GM23338 (cell line): ENCODE measurements at regions not wholly inside any gene's neighbourhood (a gene's known extent, or its start where the extent isn't known, plus 50 kb on each side); places are given as distances from the start of the nearest gene placed in this dataset.

Experiments used
- ATAC-seq: fragments of 200-7000 bp; cut with Tn5 transposase; 3 replicates; pipeline ENCODE4 v1.9.1; 2020
- DNase-seq: peaks from one replicate; pipeline ENCODE4 v3.0.0-alpha.2; 2015; ENCODE audit warnings: low spot score
- H2AFZ ChIP-seq: fragments of 200-600 bp; sonication (generic); 2 replicates; pipeline ENCODE4 v1.8.0; 2016; ENCODE audit warnings: antibody characterized with exemption, mild to moderate bottlenecking, moderate library complexity
- H3F3A ChIP-seq: fragments of 200-600 bp; sonication (generic); replicated peaks from 2 replicates; pipeline ENCODE4 v1.8.0; 2017; ENCODE audit warnings: antibody characterized with exemption, mixed run types, low read depth
- H3K27ac ChIP-seq: fragments of 200-600 bp; sonication (generic); 2 replicates; pipeline ENCODE4 v1.6.1; 2016; ENCODE audit warnings: low read depth
- H3K27me3 ChIP-seq: fragments of 200-600 bp; sonication (generic); 2 replicates; pipeline ENCODE4 v1.8.0; 2016; ENCODE audit warnings: mild to moderate bottlenecking, mixed run types, moderate library complexity; ENCODE audit not compliant: insufficient read depth
- H3K36me3 ChIP-seq: fragments of 200-600 bp; sonication (generic); 2 replicates; pipeline ENCODE4 v1.8.0; 2016; ENCODE audit warnings: mild to moderate bottlenecking; ENCODE audit not compliant: insufficient read depth
- H3K4me1 ChIP-seq: fragments of 200-600 bp; sonication (generic); 2 replicates; pipeline ENCODE4 v1.8.0; 2016; ENCODE audit warnings: mild to moderate bottlenecking, moderate library complexity; ENCODE audit not compliant: insufficient read depth
- H3K4me2 ChIP-seq: fragments of 200-600 bp; sonication (generic); 2 replicates; pipeline ENCODE4 v1.7.1; 2017; ENCODE audit warnings: mixed run types
- H3K4me3 ChIP-seq: fragments of 200-600 bp; sonication (generic); 2 replicates; pipeline ENCODE4 v1.6.1; 2016; ENCODE audit warnings: mixed run types
- H3K79me2 ChIP-seq: fragments of 200-600 bp; sonication (generic); replicated peaks from 2 replicates; pipeline ENCODE4 v1.8.0; 2017; ENCODE audit warnings: mild to moderate bottlenecking; ENCODE audit not compliant: insufficient read depth
- H3K9me2 ChIP-seq: fragments of 200-600 bp; sonication (generic); 2 replicates; pipeline ENCODE4 v1.8.0; 2017; ENCODE audit not compliant: insufficient read depth
- H4K20me1 ChIP-seq: fragments of 200-600 bp; sonication (generic); replicated peaks from 2 replicates; pipeline ENCODE4 v1.8.0; 2017; ENCODE audit warnings: mild to moderate bottlenecking; ENCODE audit not compliant: insufficient read depth
- H3K27ac Mint-ChIP-seq: 2 replicates; pipeline ENCODE4 v1.8.0; 2020; ENCODE audit warnings: inconsistent platforms, mild to moderate bottlenecking, moderate library complexity, mixed read lengths
- H3K27me3 Mint-ChIP-seq: 3 replicates; pipeline ENCODE4 v1.8.0; 2022; ENCODE audit warnings: low read depth, mild to moderate bottlenecking, moderate library complexity, mixed read lengths, inconsistent platforms; ENCODE audit not compliant: insufficient read depth, poor library complexity
- H3K36me3 Mint-ChIP-seq: 3 replicates; pipeline ENCODE4 v1.8.0; 2021; ENCODE audit warnings: low read depth, mild to moderate bottlenecking, inconsistent platforms, moderate library complexity, mixed read lengths
- H3K4me1 Mint-ChIP-seq: 3 replicates; pipeline ENCODE4 v1.8.0; 2020; ENCODE audit warnings: mild to moderate bottlenecking, inconsistent platforms, mixed read lengths
- H3K4me3 Mint-ChIP-seq: 3 replicates; pipeline ENCODE4 v1.8.0; 2021; ENCODE audit warnings: moderate library complexity, mild to moderate bottlenecking, inconsistent platforms, mixed read lengths
- H3K9me3 Mint-ChIP-seq: 3 replicates; pipeline ENCODE4 v1.8.0; 2020; ENCODE audit warnings: moderate library complexity, mild to moderate bottlenecking, inconsistent platforms, mixed read lengths
- CREB1 ChIP-seq: fragments of 250-450 bp; sonication (Bioruptor Pico); IDR thresholded peaks from 2 replicates; pipeline ENCODE4 v1.5.0; 2020; ENCODE audit warnings: low read depth, mild to moderate bottlenecking, moderate library complexity
- CTCF ChIP-seq, 2 experiments: fragments of 200-600 bp in 1 of 2; sonication (generic) in 1 of 2; conservative IDR thresholded peaks; 2 replicates each; pipeline versions ENCODE4 v1.5.1 to v1.6.1; 2016 to 2017; ENCODE audit warnings: antibody characterized with exemption in 2 of 2, low read depth in 2 of 2, mild to moderate bottlenecking in 2 of 2, moderate library complexity in 1 of 2
- EZH2 ChIP-seq: fragments of 200-600 bp; sonication (generic); IDR thresholded peaks from one replicate; pipeline ENCODE4 v1.8.0; 2017; ENCODE audit warnings: antibody characterized with exemption, mild to moderate bottlenecking, low read depth; ENCODE audit not compliant: unreplicated experiment
- EZH2phosphoT487 ChIP-seq: fragments of 200-600 bp; sonication (generic); IDR thresholded peaks from one replicate; pipeline ENCODE4 v1.8.1; 2018; ENCODE audit warnings: antibody characterized with exemption; ENCODE audit not compliant: unreplicated experiment
- JUNB ChIP-seq: IDR thresholded peaks from one replicate; pipeline ENCODE4 v1.6.1; 2016; ENCODE audit warnings: antibody characterized with exemption; ENCODE audit not compliant: unreplicated experiment
- NANOG ChIP-seq: IDR thresholded peaks from 2 replicates; pipeline ENCODE4 v1.6.1; 2016; ENCODE audit warnings: antibody characterized with exemption, borderline replicate concordance
- POLR2AphosphoS5 ChIP-seq: IDR thresholded peaks from 2 replicates; pipeline ENCODE4 v1.6.1; 2016; ENCODE audit warnings: antibody characterized with exemption, low read depth
- STAT1 ChIP-seq: IDR thresholded peaks from one replicate; pipeline ENCODE4 v1.6.1; 2016; ENCODE audit warnings: antibody characterized with exemption; ENCODE audit not compliant: unreplicated experiment
- ZNF114 ChIP-seq: fragments of 250-450 bp; sonication (Bioruptor Pico); IDR thresholded peaks from 2 replicates; pipeline ENCODE4 v1.5.0; 2020; ENCODE audit warnings: mild to moderate bottlenecking, moderate library complexity
- ZNF331 ChIP-seq: fragments of 250-450 bp; sonication (Bioruptor Pico); IDR thresholded peaks from 2 replicates; pipeline ENCODE4 v1.5.0; 2020; ENCODE audit warnings: low read depth, mild to moderate bottlenecking, moderate library complexity
- TF ChIP-seq, protein P1 (sequence below): IDR thresholded peaks from one replicate; pipeline ENCODE4 v1.6.1; 2018; ENCODE audit warnings: antibody characterized with exemption; ENCODE audit not compliant: unreplicated experiment
- TF ChIP-seq, protein P2 (sequence below): IDR thresholded peaks from 2 replicates; pipeline ENCODE4 v1.6.1; 2016; ENCODE audit warnings: antibody characterized with exemption
- TF ChIP-seq, protein P3 (sequence below): fragments of 250-450 bp; sonication (Bioruptor Pico); IDR thresholded peaks from 2 replicates; pipeline ENCODE4 v1.5.0; 2020; ENCODE audit warnings: mild to moderate bottlenecking, moderate library complexity

- ATAC-seq = no peak
- no peaks in the 10 kb centered on the region for H3K27me3 ChIP-seq
- no peak overlapping the region for H2AFZ ChIP-seq
- no peak overlapping the region for H3K4me3 ChIP-seq
- H3K27ac ChIP-seq = no peak overlapping the region
- no peaks in the 10 kb centered on the region for H3K4me1 ChIP-seq
- H3K9me2 ChIP-seq = no peaks in the 10 kb centered on the region
- H3K4me2 ChIP-seq = no peak overlapping the region
- no peaks in the 10 kb centered on the region for H3K79me2 ChIP-seq
- Mint-ChIP-seq H3K4me3 (no peak overlapping the region), H3K27ac (no peak overlapping the region), H3K27me3 (no peaks in the 10 kb centered on the region), H3K4me1 (no peaks in the 10 kb centered on the region), H3K36me3 (no peaks in the 10 kb centered on the region), H3K9me3 (no peaks in the 10 kb centered on the region)
- no peak for DNase-seq
- H4K20me1 ChIP-seq = no peaks in the 10 kb centered on the region
- TF ChIP-seq STAT1 (no peak), JUNB (no peak), ZNF331 (CRISPR knock-in tag) (no peak), EZH2 (no peak), CTCF (conservative IDR thresholded peaks at IDR 0.05; ENCODE audit: low read depth in 2 of 2) (no peak), NANOG (no peak), POLR2AphosphoS5 (no peak), ZNF114 (CRISPR knock-in tag) (no peak), CREB1 (CRISPR knock-in tag) (no peak), EZH2phosphoT487 (no peak)
- TF ChIP-seq, protein P1, sequence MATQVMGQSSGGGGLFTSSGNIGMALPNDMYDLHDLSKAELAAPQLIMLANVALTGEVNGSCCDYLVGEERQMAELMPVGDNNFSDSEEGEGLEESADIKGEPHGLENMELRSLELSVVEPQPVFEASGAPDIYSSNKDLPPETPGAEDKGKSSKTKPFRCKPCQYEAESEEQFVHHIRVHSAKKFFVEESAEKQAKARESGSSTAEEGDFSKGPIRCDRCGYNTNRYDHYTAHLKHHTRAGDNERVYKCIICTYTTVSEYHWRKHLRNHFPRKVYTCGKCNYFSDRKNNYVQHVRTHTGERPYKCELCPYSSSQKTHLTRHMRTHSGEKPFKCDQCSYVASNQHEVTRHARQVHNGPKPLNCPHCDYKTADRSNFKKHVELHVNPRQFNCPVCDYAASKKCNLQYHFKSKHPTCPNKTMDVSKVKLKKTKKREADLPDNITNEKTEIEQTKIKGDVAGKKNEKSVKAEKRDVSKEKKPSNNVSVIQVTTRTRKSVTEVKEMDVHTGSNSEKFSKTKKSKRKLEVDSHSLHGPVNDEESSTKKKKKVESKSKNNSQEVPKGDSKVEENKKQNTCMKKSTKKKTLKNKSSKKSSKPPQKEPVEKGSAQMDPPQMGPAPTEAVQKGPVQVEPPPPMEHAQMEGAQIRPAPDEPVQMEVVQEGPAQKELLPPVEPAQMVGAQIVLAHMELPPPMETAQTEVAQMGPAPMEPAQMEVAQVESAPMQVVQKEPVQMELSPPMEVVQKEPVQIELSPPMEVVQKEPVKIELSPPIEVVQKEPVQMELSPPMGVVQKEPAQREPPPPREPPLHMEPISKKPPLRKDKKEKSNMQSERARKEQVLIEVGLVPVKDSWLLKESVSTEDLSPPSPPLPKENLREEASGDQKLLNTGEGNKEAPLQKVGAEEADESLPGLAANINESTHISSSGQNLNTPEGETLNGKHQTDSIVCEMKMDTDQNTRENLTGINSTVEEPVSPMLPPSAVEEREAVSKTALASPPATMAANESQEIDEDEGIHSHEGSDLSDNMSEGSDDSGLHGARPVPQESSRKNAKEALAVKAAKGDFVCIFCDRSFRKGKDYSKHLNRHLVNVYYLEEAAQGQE = no peak
- TF ChIP-seq, protein P2, sequence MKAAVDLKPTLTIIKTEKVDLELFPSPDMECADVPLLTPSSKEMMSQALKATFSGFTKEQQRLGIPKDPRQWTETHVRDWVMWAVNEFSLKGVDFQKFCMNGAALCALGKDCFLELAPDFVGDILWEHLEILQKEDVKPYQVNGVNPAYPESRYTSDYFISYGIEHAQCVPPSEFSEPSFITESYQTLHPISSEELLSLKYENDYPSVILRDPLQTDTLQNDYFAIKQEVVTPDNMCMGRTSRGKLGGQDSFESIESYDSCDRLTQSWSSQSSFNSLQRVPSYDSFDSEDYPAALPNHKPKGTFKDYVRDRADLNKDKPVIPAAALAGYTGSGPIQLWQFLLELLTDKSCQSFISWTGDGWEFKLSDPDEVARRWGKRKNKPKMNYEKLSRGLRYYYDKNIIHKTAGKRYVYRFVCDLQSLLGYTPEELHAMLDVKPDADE = no peak
- TF ChIP-seq, protein P3, sequence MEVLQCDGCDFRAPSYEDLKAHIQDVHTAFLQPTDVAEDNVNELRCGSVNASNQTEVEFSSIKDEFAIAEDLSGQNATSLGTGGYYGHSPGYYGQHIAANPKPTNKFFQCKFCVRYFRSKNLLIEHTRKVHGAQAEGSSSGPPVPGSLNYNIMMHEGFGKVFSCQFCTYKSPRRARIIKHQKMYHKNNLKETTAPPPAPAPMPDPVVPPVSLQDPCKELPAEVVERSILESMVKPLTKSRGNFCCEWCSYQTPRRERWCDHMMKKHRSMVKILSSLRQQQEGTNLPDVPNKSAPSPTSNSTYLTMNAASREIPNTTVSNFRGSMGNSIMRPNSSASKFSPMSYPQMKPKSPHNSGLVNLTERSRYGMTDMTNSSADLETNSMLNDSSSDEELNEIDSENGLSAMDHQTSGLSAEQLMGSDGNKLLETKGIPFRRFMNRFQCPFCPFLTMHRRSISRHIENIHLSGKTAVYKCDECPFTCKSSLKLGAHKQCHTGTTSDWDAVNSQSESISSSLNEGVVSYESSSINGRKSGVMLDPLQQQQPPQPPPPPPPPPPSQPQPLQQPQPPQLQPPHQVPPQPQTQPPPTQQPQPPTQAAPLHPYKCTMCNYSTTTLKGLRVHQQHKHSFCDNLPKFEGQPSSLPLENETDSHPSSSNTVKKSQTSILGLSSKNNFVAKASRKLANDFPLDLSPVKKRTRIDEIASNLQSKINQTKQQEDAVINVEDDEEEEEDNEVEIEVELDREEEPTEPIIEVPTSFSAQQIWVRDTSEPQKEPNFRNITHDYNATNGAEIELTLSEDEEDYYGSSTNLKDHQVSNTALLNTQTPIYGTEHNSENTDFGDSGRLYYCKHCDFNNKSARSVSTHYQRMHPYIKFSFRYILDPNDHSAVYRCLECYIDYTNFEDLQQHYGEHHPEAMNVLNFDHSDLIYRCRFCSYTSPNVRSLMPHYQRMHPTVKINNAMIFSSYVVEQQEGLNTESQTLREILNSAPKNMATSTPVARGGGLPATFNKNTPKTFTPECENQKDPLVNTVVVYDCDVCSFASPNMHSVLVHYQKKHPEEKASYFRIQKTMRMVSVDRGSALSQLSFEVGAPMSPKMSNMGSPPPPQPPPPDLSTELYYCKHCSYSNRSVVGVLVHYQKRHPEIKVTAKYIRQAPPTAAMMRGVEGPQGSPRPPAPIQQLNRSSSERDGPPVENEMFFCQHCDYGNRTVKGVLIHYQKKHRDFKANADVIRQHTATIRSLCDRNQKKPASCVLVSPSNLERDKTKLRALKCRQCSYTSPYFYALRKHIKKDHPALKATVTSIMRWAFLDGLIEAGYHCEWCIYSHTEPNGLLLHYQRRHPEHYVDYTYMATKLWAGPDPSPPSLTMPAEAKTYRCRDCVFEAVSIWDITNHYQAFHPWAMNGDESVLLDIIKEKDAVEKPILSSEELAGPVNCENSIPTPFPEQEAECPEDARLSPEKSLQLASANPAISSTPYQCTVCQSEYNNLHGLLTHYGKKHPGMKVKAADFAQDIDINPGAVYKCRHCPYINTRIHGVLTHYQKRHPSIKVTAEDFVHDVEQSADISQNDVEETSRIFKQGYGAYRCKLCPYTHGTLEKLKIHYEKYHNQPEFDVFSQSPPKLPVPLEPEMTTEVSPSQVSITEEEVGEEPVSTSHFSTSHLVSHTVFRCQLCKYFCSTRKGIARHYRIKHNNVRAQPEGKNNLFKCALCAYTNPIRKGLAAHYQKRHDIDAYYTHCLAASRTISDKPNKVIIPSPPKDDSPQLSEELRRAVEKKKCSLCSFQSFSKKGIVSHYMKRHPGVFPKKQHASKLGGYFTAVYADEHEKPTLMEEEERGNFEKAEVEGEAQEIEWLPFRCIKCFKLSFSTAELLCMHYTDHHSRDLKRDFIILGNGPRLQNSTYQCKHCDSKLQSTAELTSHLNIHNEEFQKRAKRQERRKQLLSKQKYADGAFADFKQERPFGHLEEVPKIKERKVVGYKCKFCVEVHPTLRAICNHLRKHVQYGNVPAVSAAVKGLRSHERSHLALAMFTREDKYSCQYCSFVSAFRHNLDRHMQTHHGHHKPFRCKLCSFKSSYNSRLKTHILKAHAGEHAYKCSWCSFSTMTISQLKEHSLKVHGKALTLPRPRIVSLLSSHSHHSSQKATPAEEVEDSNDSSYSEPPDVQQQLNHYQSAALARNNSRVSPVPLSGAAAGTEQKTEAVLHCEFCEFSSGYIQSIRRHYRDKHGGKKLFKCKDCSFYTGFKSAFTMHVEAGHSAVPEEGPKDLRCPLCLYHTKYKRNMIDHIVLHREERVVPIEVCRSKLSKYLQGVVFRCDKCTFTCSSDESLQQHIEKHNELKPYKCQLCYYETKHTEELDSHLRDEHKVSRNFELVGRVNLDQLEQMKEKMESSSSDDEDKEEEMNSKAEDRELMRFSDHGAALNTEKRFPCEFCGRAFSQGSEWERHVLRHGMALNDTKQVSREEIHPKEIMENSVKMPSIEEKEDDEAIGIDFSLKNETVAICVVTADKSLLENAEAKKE (CRISPR knock-in tag) = no peak
- H3K36me3 ChIP-seq = no peaks in the 10 kb centered on the region
- no peaks in the 10 kb centered on the region for H3F3A ChIP-seq
Observed at GRCh38 chr5:36370073-36370472, 68.4 kb upstream of the RANBP3L start.
